Panc1 (cell line): ENCODE measurements at regions not wholly inside any gene's neighbourhood (a gene's known extent, or its start where the extent isn't known, plus 50 kb on each side); places are given as distances from the start of the nearest gene placed in this dataset.

ENCODE experiments used
- ATAC-seq: fragments of 200-7000 bp; cut with Tn5 transposase; 2 replicates; pipeline ENCODE4 v1.9.1; 2020; ENCODE audit warnings: mild to moderate bottlenecking, moderate library complexity
- BruUV-seq: library from RNA; stranded (reverse); fragments of 400-500 nt; replicated peaks from 2 replicates; lab custom pipeline; 2021; lab: Mats Ljungman, UMichigan
- CTCF ChIA-PET: fragments of 300-600 bp; sonication (Branson Sonifier 250); formaldehyde crosslinking; loops from one replicate; lab custom pipeline; 2022; ENCODE audit warnings: antibody characterized with exemption; lab: Charles Lee
- POLR2A ChIA-PET: fragments of 300-600 bp; sonication (Branson Sonifier 250); formaldehyde crosslinking; loops from one replicate; lab custom pipeline; 2022; ENCODE audit warnings: antibody characterized with exemption; lab: Charles Lee
- DNase-seq: peaks from one replicate; pipeline ENCODE4 v3.0.0-alpha.2; 2010; ENCODE audit warnings: low read depth, low spot score
- H3K27ac ChIP-seq: 2 replicates; pipeline ENCODE4 v1.5.1; 2011; ENCODE audit warnings: mild to moderate bottlenecking, low read length, inconsistent platforms
- H3K27me3 ChIP-seq: fragments of 200-500 bp; sonication (Bioruptor generic); 2 replicates; pipeline ENCODE4 v1.6.0; 2014; ENCODE audit warnings: low read length, inconsistent platforms; ENCODE audit not compliant: control insufficient read depth, insufficient read depth
- H3K36me3 ChIP-seq: fragments of 200-500 bp; sonication (Bioruptor generic); 2 replicates; pipeline ENCODE4 v1.5.1; 2014; ENCODE audit warnings: inconsistent platforms, mild to moderate bottlenecking, low read length, moderate library complexity; ENCODE audit not compliant: control insufficient read depth, insufficient read depth
- H3K4me1 ChIP-seq: 2 replicates; pipeline ENCODE4 v1.5.1; 2011; ENCODE audit warnings: inconsistent platforms, mild to moderate bottlenecking, low read length, moderate library complexity; ENCODE audit not compliant: control insufficient read depth, insufficient read depth
- H3K4me3 ChIP-seq, 2 experiments: 2 replicates each; pipeline ENCODE4 v1.5.1; 2011 to 2012; ENCODE audit warnings: low read depth in 2 of 2, low read length in 2 of 2, mild to moderate bottlenecking in 2 of 2, inconsistent platforms in 1 of 2, moderate library complexity in 1 of 2
- H3K9me3 ChIP-seq: fragments of 200-500 bp; sonication (Bioruptor generic); 2 replicates; pipeline ENCODE4 v1.5.1; 2014; ENCODE audit warnings: low read depth, mild to moderate bottlenecking, inconsistent platforms, low read length, moderate library complexity; ENCODE audit not compliant: control insufficient read depth, insufficient read depth
- CTCF ChIP-seq: fragments of 450-650 bp; IDR thresholded peaks from 2 replicates; pipeline ENCODE4 v1.5.1; 2017; ENCODE audit warnings: mild to moderate bottlenecking
- POLR2AphosphoS5 ChIP-seq: IDR thresholded peaks from 2 replicates; pipeline ENCODE4 v1.6.1; 2012; ENCODE audit warnings: mild to moderate bottlenecking, low read depth, low read length, moderate library complexity
- REST ChIP-seq, 2 experiments: IDR thresholded peaks; 2 replicates each; pipeline ENCODE4 v1.6.1; 2011 to 2012; ENCODE audit warnings: low read depth in 2 of 2, control low read depth in 1 of 2, low read length in 1 of 2, mild to moderate bottlenecking in 1 of 2, moderate library complexity in 1 of 2; ENCODE audit not compliant: insufficient read depth in 1 of 2
- SIN3A ChIP-seq: IDR thresholded peaks from 2 replicates; pipeline ENCODE4 v1.6.1; 2012; ENCODE audit warnings: low read depth, mild to moderate bottlenecking, low read length, moderate library complexity, borderline replicate concordance; ENCODE audit not compliant: insufficient read depth
- TCF7L2 ChIP-seq: IDR thresholded peaks from 2 replicates; pipeline ENCODE4 v1.6.1; 2011; ENCODE audit warnings: mild to moderate bottlenecking, low read depth, low read length, inconsistent platforms
- in situ Hi-C: cut with HindIII; loops from 2 replicates; pipeline ENCODE4 v1.10.0; 2016; ENCODE audit warnings: low sequenced_read_pairs, low pct_unique_long_range_greater_than_20kb
- intact Hi-C: fragments of 100-400 bp; cut with micrococcal nuclease; formaldehyde crosslinking; loops from one replicate; pipeline ENCODE4 v1.10.0; 2022; ENCODE audit not compliant: unreplicated experiment

GRCh38 chr1:193473932-193474331, 287.5 kb upstream of the B3GALT2 start:
- H3K27me3 ChIP-seq, result no peaks in the 10 kb centered on the region
- H3K36me3 ChIP-seq, result no peaks in the 10 kb centered on the region
- no peak for ATAC-seq
- intact Hi-C loops, result no loop called here
- ChIA-PET POLR2A (no interaction called here), CTCF (no interaction called here)
- no TSS peak for BruUV-seq
- TF ChIP-seq TCF7L2 (no peak), REST (IDR thresholded peaks at IDR 0.05; ENCODE audit: insufficient read depth in 1 of 2, low read depth in 2 of 2, low read length in 1 of 2) (no peak), CTCF (no peak), SIN3A (no peak), POLR2AphosphoS5 (no peak)
- H3K9me3 ChIP-seq, result no peaks in the 10 kb centered on the region
- H3K4me1 ChIP-seq, result no peaks in the 10 kb centered on the region
- in situ Hi-C loops, result no loop called here
- no peak overlapping the region for H3K4me3 ChIP-seq
- no peak overlapping the region for H3K27ac ChIP-seq
- DNase-seq, result no peak

GRCh38 chr1:193472838-193473398, 286.5 kb upstream of the B3GALT2 start:
- TF ChIP-seq TCF7L2, result no peak
- no peak for TF ChIP-seq REST (IDR thresholded peaks at IDR 0.05; ENCODE audit: insufficient read depth in 1 of 2, low read depth in 2 of 2, low read length in 1 of 2)
- TF ChIP-seq SIN3A, result no peak
- no peak for TF ChIP-seq CTCF
- TF ChIP-seq POLR2AphosphoS5, result no peak
- POLR2A ChIA-PET, result no interaction called here
- H3K4me3 ChIP-seq, result no peak overlapping the region
- DNase-seq (no peak), ATAC-seq (no peak)
- intact Hi-C loops (no loop called here), in situ Hi-C loops (no loop called here)
- BruUV-seq, result no TSS peak
- H3K27me3 ChIP-seq, result no peaks in the 10 kb centered on the region
- no peaks in the 10 kb centered on the region for H3K4me1 ChIP-seq
- H3K27ac ChIP-seq, result no peak overlapping the region
- H3K36me3 ChIP-seq, result no peaks in the 10 kb centered on the region
- no peaks in the 10 kb centered on the region for H3K9me3 ChIP-seq
- CTCF ChIA-PET, result no interaction called here
